ENCODE measurements at regions not wholly inside any gene's neighbourhood (a gene's known extent, or its start where the extent isn't known, plus 50 kb on each side); places are given as distances from the start of the nearest gene placed in this dataset.

DNA sequence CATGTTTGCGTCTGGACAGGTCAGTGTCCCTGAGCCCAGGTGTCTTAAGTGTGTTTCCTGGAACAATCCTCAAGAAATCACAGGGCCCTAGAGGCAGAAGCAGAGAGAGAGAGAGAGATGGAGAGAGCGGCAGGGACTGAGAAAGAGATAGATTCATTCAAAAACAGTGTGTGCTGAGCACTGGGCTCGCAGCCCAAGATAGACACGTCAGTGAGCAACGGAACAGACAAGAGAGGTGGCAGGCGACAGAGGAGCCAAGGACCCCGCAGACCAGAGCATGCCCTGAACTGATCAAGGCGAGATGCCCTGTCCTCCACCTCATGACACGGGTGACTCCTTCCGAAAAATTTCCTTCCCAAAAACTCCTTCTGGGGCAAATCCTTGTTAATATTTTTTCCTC, 362.0 kb upstream of the SULF2 start (continued):
- TF ChIP-seq ZNF790 (CRISPR knock-in tag; IDR thresholded peaks at IDR 0.05; ENCODE audit: borderline replicate concordance) = no peak

DNA sequence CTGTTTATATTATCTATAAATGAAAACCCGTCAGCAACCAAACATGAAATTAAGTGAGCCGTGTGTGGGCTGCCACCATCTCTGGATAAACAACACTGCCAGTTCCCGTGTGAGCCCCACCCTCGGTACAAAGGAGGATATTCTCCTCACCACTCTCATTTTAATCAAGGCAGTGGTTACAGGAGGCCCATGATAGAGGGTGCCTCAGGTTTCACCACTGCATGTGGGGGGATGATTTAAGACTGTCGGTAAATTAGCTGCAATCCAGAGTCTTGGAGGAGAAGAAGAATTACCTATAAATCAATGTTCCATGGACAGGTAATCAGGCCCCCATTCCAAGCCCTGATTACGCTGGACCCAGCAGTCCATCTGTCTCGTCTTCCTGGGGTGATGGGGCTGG, 361.6 kb upstream of the SULF2 start:
- H3K27ac ChIP-seq (ENCODE audit: extremely low read length, insufficient read depth, low read length) = no peak overlapping the region
- H3K4me1 ChIP-seq (ENCODE audit: insufficient read depth, low read length) = no peaks in the 10 kb centered on the region
- H3K4me3 ChIP-seq (replicated peaks in 1 of 3; ENCODE audit: insufficient read depth in 1 of 3, low read depth in 2 of 3, low read length in 3 of 3) = no peak overlapping the region
- in situ Hi-C loops (cut with HindIII; ENCODE audit: extremely low pct_ligation_motif_present, low pct_unique_long_range_greater_than_20kb) = no loop called here
- POLR2A ChIA-PET = no interaction called here
- no TSS peak for BruUV-seq (replicated peaks)
- FAIRE-seq (no peak), DNase-seq (ENCODE audit: low spot score) (no peak), ATAC-seq (no peak)
- H2AFZ ChIP-seq (ENCODE audit: low read length) = no peak overlapping the region
- H3K36me3 ChIP-seq (replicated peaks in 1 of 2; ENCODE audit: control insufficient read depth in 1 of 2, insufficient read depth in 2 of 2, low read length in 2 of 2) = no peaks in the 10 kb centered on the region
- no peak for TF ChIP-seq ZKSCAN8 (CRISPR knock-in tag; IDR thresholded peaks at IDR 0.05; ENCODE audit: borderline replicate concordance)
- no peak for TF ChIP-seq GTF2F1 (IDR thresholded peaks at IDR 0.05; ENCODE audit: low read length)
- no peak for TF ChIP-seq MBNL3 (CRISPR knock-in tag; conservative IDR thresholded peaks at IDR 0.05)
- no peak for TF ChIP-seq ZNF598 (CRISPR knock-in tag; IDR thresholded peaks at IDR 0.05; ENCODE audit: borderline replicate concordance)
- TF ChIP-seq ZBTB3 (CRISPR knock-in tag; IDR thresholded peaks at IDR 0.05; ENCODE audit: borderline replicate concordance, low read depth) = no peak
- TF ChIP-seq ZNF430 (CRISPR knock-in tag; IDR thresholded peaks at IDR 0.05) = no peak
- TF ChIP-seq HOXA7 (CRISPR knock-in tag; IDR thresholded peaks at IDR 0.05) = no peak
- TF ChIP-seq MBD4 (IDR thresholded peaks at IDR 0.05; ENCODE audit: borderline replicate concordance, low read length) = no peak
- TF ChIP-seq ZNF891 (CRISPR knock-in tag; IDR thresholded peaks at IDR 0.05) = no peak
- no peak for TF ChIP-seq ZNF672 (CRISPR knock-in tag; IDR thresholded peaks at IDR 0.05)
- TF ChIP-seq KDM5A (IDR thresholded peaks at IDR 0.05; ENCODE audit: borderline replicate concordance, low read length) = no peak
- TF ChIP-seq, protein P1, sequence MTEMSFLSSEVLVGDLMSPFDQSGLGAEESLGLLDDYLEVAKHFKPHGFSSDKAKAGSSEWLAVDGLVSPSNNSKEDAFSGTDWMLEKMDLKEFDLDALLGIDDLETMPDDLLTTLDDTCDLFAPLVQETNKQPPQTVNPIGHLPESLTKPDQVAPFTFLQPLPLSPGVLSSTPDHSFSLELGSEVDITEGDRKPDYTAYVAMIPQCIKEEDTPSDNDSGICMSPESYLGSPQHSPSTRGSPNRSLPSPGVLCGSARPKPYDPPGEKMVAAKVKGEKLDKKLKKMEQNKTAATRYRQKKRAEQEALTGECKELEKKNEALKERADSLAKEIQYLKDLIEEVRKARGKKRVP (CRISPR knock-in tag; IDR thresholded peaks at IDR 0.05) = no peak
- no peak for TF ChIP-seq ARNT2 (CRISPR knock-in tag; IDR thresholded peaks at IDR 0.05; ENCODE audit: low read depth)
- no peak for TF ChIP-seq ZNF441 (CRISPR knock-in tag; IDR thresholded peaks at IDR 0.05; ENCODE audit: borderline replicate concordance)
- TF ChIP-seq ZNF501 (CRISPR knock-in tag; IDR thresholded peaks at IDR 0.05) = no peak
- TF ChIP-seq TSC22D2 (CRISPR knock-in tag; IDR thresholded peaks at IDR 0.05; ENCODE audit: borderline replicate concordance) = no peak
- TF ChIP-seq ZFY (CRISPR knock-in tag; IDR thresholded peaks at IDR 0.05) = no peak
- TF ChIP-seq ZFX (CRISPR knock-in tag; IDR thresholded peaks at IDR 0.05; ENCODE audit: low read depth) = no peak
- no peak for TF ChIP-seq ZNF34 (CRISPR knock-in tag; IDR thresholded peaks at IDR 0.05; ENCODE audit: borderline replicate concordance)
- no peak for TF ChIP-seq ZNF530 (CRISPR knock-in tag; IDR thresholded peaks at IDR 0.05; ENCODE audit: low read depth)
- H3K9me3 ChIP-seq (ENCODE audit: low read length) = no peaks in the 10 kb centered on the region
- H3K79me2 ChIP-seq (ENCODE audit: insufficient read depth, low read length) = no peaks in the 10 kb centered on the region
- CTCF ChIA-PET (ENCODE audit: low intra/inter-chr PET ratio, low total read pairs) = no interaction called here
- peaks cover 5 to 7% of the 10 kb centered on the region in 2 experiments; a peak in 2 of 5 replicates for H3K27me3 ChIP-seq (ENCODE audit: control insufficient read depth in 1 of 2, insufficient read depth in 2 of 2, low read length in 2 of 2)
- H3K9ac ChIP-seq (ENCODE audit: insufficient read depth, low read depth, low read length) = no peak overlapping the region
- no peaks in the 10 kb centered on the region for H4K20me1 ChIP-seq (ENCODE audit: insufficient read depth, low read length)
- WGBS (ENCODE audit: low lambda C conversion rate) = 31% methylated on average over 7 of the region's 7 CpGs
- intact Hi-C loops (cut with micrococcal nuclease; ENCODE audit: unreplicated experiment) = no loop called here
- H3K4me2 ChIP-seq (ENCODE audit: low read depth, low read length) = no peak overlapping the region
